ENCODE measurements at regions not wholly inside any gene's neighbourhood (a gene's known extent, or its start where the extent isn't known, plus 50 kb on each side); places are given as distances from the start of the nearest gene placed in this dataset.

- Histone ChIP-seq H3K27me3 (no peaks in the 10 kb centered on the region), H3K27ac (no peak overlapping the region), H3K9me3 (peaks cover 0 to 3% of the 10 kb centered on the region in 2 donors), H3K36me3 (no peaks in the 10 kb centered on the region), H3K4me1 (no peaks in the 10 kb centered on the region), H3K4me3 (no peak overlapping the region)
- TF ChIP-seq POLR2AphosphoS5 (IDR thresholded peaks at IDR 0.05) (no peak), CTCF (IDR thresholded peaks at IDR 0.05) (no peak), POLR2A (IDR thresholded peaks at IDR 0.05) (no peak)
- no peak for DNase-seq (ENCODE audit: low spot score in 2 of 2)
- intact Hi-C loops (cut with DNase I; ENCODE audit: low total_unique reads): no loop called here
Observed at GRCh38 chr9:109830545-109830944, 50.5 kb downstream of the PALM2AKAP2 start.

GRCh38 chr9:109831998-109832658, 52.1 kb downstream of the PALM2AKAP2 start:
- intact Hi-C loops (cut with DNase I; ENCODE audit: low total_unique reads): no loop called here
- Histone ChIP-seq H3K4me1 (no peaks in the 10 kb centered on the region), H3K27ac (no peak overlapping the region), H3K27me3 (no peaks in the 10 kb centered on the region), H3K4me3 (no peak overlapping the region), H3K36me3 (no peaks in the 10 kb centered on the region), H3K9me3 (peaks cover 0 to 5% of the 10 kb centered on the region in 2 donors)
- no peak for DNase-seq (ENCODE audit: low spot score in 2 of 2)
- TF ChIP-seq CTCF (IDR thresholded peaks at IDR 0.05): no peak
- no peak for TF ChIP-seq POLR2A (IDR thresholded peaks at IDR 0.05)
- no peak for TF ChIP-seq POLR2AphosphoS5 (IDR thresholded peaks at IDR 0.05)

- Histone ChIP-seq H3K4me3 (no peak overlapping the region), H3K4me1 (no peaks in the 10 kb centered on the region), H3K27ac (no peak overlapping the region), H3K36me3 (no peaks in the 10 kb centered on the region), H3K27me3 (no peaks in the 10 kb centered on the region), H3K9me3 (peaks cover 0 to 5% of the 10 kb centered on the region in 2 donors)
- DNase-seq (ENCODE audit: low spot score in 2 of 2): no peak
- TF ChIP-seq POLR2A (IDR thresholded peaks at IDR 0.05) (no peak), CTCF (IDR thresholded peaks at IDR 0.05) (no peak), POLR2AphosphoS5 (IDR thresholded peaks at IDR 0.05) (no peak)
- intact Hi-C loops (cut with DNase I; ENCODE audit: low total_unique reads): no loop called here
Observed at GRCh38 chr9:109834855-109835254, 54.9 kb downstream of the PALM2AKAP2 start.

DNA sequence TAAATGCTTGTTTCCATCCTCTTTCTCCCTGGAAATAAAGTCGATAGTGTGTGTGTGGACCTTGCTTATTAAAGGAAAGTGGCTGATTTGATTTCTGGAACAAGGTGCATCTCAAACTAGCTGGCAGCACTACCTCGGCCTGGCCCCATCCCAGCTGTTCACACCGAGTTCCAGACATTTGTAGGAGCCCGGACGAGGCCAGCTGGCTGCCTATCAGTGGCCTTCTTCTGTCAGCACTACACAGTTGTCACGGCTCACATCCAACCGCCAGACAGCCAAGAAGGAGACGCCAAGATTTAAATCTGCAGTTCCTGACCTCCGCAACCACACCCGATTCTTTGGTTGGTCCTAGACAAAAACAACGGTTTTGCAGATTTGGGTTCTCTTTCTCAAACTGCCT, 63.6 kb downstream of the PALM2AKAP2 start:
- Histone ChIP-seq H3K9me3 (no peaks in the 10 kb centered on the region), H3K4me3 (no peak overlapping the region), H3K36me3 (no peaks in the 10 kb centered on the region), H3K27ac (no peak overlapping the region), H3K4me1 (no peaks in the 10 kb centered on the region), H3K27me3 (no peaks in the 10 kb centered on the region)
- intact Hi-C loops (cut with DNase I; ENCODE audit: low total_unique reads): no loop called here
- DNase-seq (ENCODE audit: low spot score in 2 of 2): peak; percentile 55 to 63
- no peak for TF ChIP-seq CTCF (IDR thresholded peaks at IDR 0.05)
- no peak for TF ChIP-seq POLR2AphosphoS5 (IDR thresholded peaks at IDR 0.05)
- TF ChIP-seq POLR2A (IDR thresholded peaks at IDR 0.05): no peak

- intact Hi-C loops (cut with DNase I; ENCODE audit: low total_unique reads): no loop called here
- no peak for DNase-seq (ENCODE audit: low spot score in 2 of 2)
Observed at GRCh38 chr9:109845226-109845625, 65.2 kb downstream of the PALM2AKAP2 start.

More at GRCh38 chr9:109845226-109845625, 65.2 kb downstream of the PALM2AKAP2 start:
- Histone ChIP-seq H3K9me3 (no peaks in the 10 kb centered on the region), H3K4me3 (no peak overlapping the region), H3K36me3 (no peaks in the 10 kb centered on the region), H3K27me3 (no peaks in the 10 kb centered on the region), H3K4me1 (no peaks in the 10 kb centered on the region), H3K27ac (no peak overlapping the region)
- TF ChIP-seq POLR2AphosphoS5 (IDR thresholded peaks at IDR 0.05) (no peak), CTCF (IDR thresholded peaks at IDR 0.05) (no peak), POLR2A (IDR thresholded peaks at IDR 0.05) (no peak)
